IPS-NIHi11 (cell line): ENCODE measurements at regions not wholly inside any gene's neighbourhood (a gene's known extent, or its start where the extent isn't known, plus 50 kb on each side); places are given as distances from the start of the nearest gene placed in this dataset.
"Not testable (repeated sequence)": the region's sequence is repeated elsewhere in the genome, so short reads cannot be mapped to it uniquely, and the experiment has no call there.

Experiments
- DNase-seq: peaks from one replicate; pipeline ENCODE4 v3.0.0; 2012; ENCODE audit warnings: mixed read lengths, low spot score

- DNase-seq: peak; percentile 8
Observed at GRCh38 chr5:60444661-60445360, 255.2 kb downstream of the DEPDC1B start.

- no peak for DNase-seq
Observed at GRCh38 chr5:60439552-60439951, 260.4 kb downstream of the DEPDC1B start.

GRCh38 chr5:60437308-60437707 lies 262.7 kb downstream of the DEPDC1B start:
- no peak for DNase-seq

GRCh38 chr5:60436518-60436917 lies 263.4 kb downstream of the DEPDC1B start:
- DNase-seq: no peak

- no peak for DNase-seq
Observed at GRCh38 chr5:60435808-60436207, 264.2 kb downstream of the DEPDC1B start.

- not testable (repeated sequence) for DNase-seq
Observed at GRCh38 chr5:60426189-60426588, 273.8 kb downstream of the DEPDC1B start.

GRCh38 chr5:60420773-60421172 lies 279.2 kb downstream of the DEPDC1B start:
- DNase-seq: not testable (repeated sequence)

- DNase-seq: no peak
Observed at GRCh38 chr5:60417500-60418181, 282.3 kb downstream of the DEPDC1B start.

- no peak for DNase-seq
Observed at GRCh38 chr5:60415443-60415842, 284.5 kb downstream of the DEPDC1B start.

- no peak for DNase-seq
Observed at GRCh38 chr5:60410427-60410826, 289.5 kb downstream of the DEPDC1B start.

GRCh38 chr5:60404171-60404570 lies 295.8 kb downstream of the DEPDC1B start:
- no peak for DNase-seq

GRCh38 chr5:60403343-60404006 lies 296.5 kb downstream of the DEPDC1B start:
- no peak for DNase-seq

GRCh38 chr5:60402161-60402785 lies 297.7 kb downstream of the DEPDC1B start:
- no peak for DNase-seq

GRCh38 chr5:60401526-60401925 lies 298.4 kb downstream of the DEPDC1B start:
- DNase-seq: no peak

GRCh38 chr5:60399507-60399906 lies 300.5 kb downstream of the DEPDC1B start:
- no peak for DNase-seq

- DNase-seq: no peak
Observed at GRCh38 chr5:60395712-60396329, 304.1 kb downstream of the DEPDC1B start.

GRCh38 chr5:60387051-60387440 lies 312.9 kb downstream of the DEPDC1B start:
- DNase-seq: no peak

- DNase-seq: no peak
Observed at GRCh38 chr5:60386436-60387050, 313.4 kb downstream of the DEPDC1B start.

- DNase-seq: no peak
Observed at GRCh38 chr5:60382716-60383115, 317.2 kb downstream of the DEPDC1B start.

GRCh38 chr5:60379907-60380306 lies 320.1 kb downstream of the DEPDC1B start:
- no peak for DNase-seq

- no peak for DNase-seq
Observed at GRCh38 chr5:60377826-60378225, 322.1 kb downstream of the DEPDC1B start.

- no peak for DNase-seq
Observed at GRCh38 chr5:60376860-60377259, 323.1 kb downstream of the DEPDC1B start.
